Activated naive CD8-positive, alpha-beta T cell (primary cell): ENCODE measurements at regions not wholly inside any gene's neighbourhood (a gene's known extent, or its start where the extent isn't known, plus 50 kb on each side); places are given as distances from the start of the nearest gene placed in this dataset.
"Not testable (repeated sequence)": the region's sequence is repeated elsewhere in the genome, so short reads cannot be mapped to it uniquely, and the experiment has no call there.

ENCODE experiments used
- H3K27ac Mint-ChIP-seq: one replicate; pipeline ENCODE4 v1.8.0; 2021; ENCODE audit warnings: mixed read lengths
- H3K27me3 Mint-ChIP-seq: one replicate; pipeline ENCODE4 v1.8.0; 2021; ENCODE audit warnings: mixed read lengths
- H3K36me3 Mint-ChIP-seq: one replicate; pipeline ENCODE4 v1.8.0; 2021; ENCODE audit warnings: mixed read lengths
- H3K4me1 Mint-ChIP-seq: one replicate; pipeline ENCODE4 v1.8.0; 2021; ENCODE audit warnings: low read depth, mixed read lengths
- H3K4me3 Mint-ChIP-seq: one replicate; pipeline ENCODE4 v1.8.0; 2021; ENCODE audit warnings: mild to moderate bottlenecking, mixed read lengths
- H3K9me3 Mint-ChIP-seq: one replicate; pipeline ENCODE4 v1.8.0; 2021; ENCODE audit warnings: low read depth, mixed read lengths

DNA sequence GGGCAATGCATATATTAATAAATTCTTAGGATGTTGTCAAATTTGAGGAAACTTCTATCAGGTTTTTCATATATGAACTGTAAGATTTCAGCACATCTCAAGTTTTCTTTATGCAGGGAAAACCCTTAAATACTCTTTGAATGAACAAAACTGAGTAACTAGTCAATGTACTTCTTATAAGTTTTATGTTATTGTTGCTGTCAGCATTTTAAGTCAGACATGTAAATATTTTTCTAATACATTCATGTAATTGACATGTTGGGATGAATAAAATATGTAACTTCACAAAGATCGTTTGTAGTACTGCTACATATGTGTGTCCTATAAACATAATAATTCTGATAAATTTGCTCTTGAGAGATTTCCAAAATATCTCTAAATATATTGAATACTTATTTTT lies 109.6 kb downstream of the BMP4 start:
- Mint-ChIP-seq H3K9me3 (no peaks in the 10 kb centered on the region), H3K36me3 (no peaks in the 10 kb centered on the region), H3K4me3 (no peak overlapping the region), H3K27ac (no peak overlapping the region), H3K4me1 (no peaks in the 10 kb centered on the region), H3K27me3 (no peaks in the 10 kb centered on the region)

GRCh38 chr14:53845813-53846693 lies 110.6 kb downstream of the BMP4 start:
- Mint-ChIP-seq H3K27me3 (no peaks in the 10 kb centered on the region), H3K27ac (no peak overlapping the region), H3K4me3 (no peak overlapping the region), H3K36me3 (no peaks in the 10 kb centered on the region), H3K4me1 (no peaks in the 10 kb centered on the region), H3K9me3 (no peaks in the 10 kb centered on the region)

- Mint-ChIP-seq H3K4me1 (no peaks in the 10 kb centered on the region), H3K4me3 (no peak overlapping the region), H3K9me3 (no peaks in the 10 kb centered on the region), H3K27ac (no peak overlapping the region), H3K36me3 (no peaks in the 10 kb centered on the region), H3K27me3 (no peaks in the 10 kb centered on the region)
These were observed 113.7 kb downstream of the BMP4 start for GRCh38 chr14:53842938-53843337.

DNA sequence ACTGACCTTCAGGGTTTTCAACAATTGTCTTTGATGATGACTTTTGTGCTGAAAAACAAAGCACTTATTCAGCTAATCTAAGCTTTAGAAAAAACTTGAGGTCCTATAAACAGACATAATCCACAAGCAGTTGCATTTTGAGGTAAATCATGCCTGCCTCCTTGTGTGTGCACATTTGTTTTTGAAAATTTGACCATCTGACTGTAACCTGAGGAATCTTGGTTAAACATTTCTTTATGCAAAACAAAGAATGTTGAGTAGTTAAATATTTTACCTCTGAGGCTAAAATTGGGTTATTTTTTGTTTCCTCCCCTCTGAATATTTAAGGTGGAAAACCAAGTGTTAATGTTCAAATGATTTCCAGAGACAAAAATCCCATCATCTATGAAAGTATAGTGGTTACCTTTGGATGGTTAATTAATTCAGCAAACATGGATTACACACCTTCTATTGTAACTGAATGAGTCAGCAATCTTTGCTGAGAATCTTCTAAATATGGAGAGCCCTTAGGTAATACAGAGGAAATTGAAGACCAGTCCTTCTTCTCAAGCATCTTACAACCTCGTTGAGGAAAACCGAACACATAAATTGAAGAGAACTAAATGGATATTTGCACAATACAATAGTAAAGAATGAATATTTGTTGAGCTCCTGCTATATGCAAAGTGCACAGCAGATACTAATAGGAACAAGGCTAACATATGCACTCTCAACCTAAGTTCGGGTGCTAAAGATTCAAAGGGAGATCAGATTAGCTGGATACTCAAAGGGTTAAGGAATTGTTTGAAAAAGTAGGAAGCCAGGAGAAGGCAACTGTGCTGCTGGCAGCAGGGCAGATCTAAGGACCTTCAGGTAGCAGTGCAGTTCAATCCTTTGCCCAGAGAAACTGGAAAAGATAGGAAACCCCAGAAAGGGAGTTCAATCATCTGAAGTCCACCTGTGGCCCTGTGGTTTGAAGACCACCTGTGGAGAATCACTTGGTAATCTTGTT lies 115.2 kb downstream of the BMP4 start:
- H3K27ac Mint-ChIP-seq: no peak overlapping the region
- H3K9me3 Mint-ChIP-seq: no peaks in the 10 kb centered on the region
- no peaks in the 10 kb centered on the region for H3K4me1 Mint-ChIP-seq
- H3K4me3 Mint-ChIP-seq: no peak overlapping the region
- H3K27me3 Mint-ChIP-seq: no peaks in the 10 kb centered on the region
- no peaks in the 10 kb centered on the region for H3K36me3 Mint-ChIP-seq

GRCh38 chr14:53840444-53840843 lies 116.2 kb downstream of the BMP4 start:
- no peaks in the 10 kb centered on the region for H3K36me3 Mint-ChIP-seq
- H3K4me1 Mint-ChIP-seq: no peaks in the 10 kb centered on the region

DNA sequence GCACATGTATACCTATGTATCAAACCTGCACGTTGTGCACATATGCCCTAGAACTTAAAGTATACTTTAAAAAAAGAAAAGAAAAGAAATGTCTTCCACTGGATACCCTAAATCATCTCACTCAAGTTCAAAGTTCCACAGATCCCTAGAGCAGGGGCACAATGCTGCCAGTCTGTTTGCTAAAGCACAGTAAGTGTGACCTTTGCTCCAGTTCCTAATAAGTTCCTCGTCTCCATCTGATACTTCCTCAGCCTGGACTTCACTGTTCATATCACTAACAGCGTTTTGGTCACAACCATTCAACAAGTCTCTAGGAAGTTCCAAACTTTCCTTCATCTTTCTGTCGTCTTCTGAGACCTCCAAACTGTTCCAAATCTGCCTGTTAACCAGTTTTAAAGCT lies 118.3 kb downstream of the BMP4 start:
- Mint-ChIP-seq H3K9me3 (no peaks in the 10 kb centered on the region), H3K36me3 (no peaks in the 10 kb centered on the region), H3K4me1 (no peaks in the 10 kb centered on the region), H3K27ac (no peak overlapping the region), H3K27me3 (no peaks in the 10 kb centered on the region), H3K4me3 (no peak overlapping the region)

More at GRCh38 chr14:53840444-53840843, 116.2 kb downstream of the BMP4 start:
- Mint-ChIP-seq H3K27ac (no peak overlapping the region), H3K4me3 (no peak overlapping the region), H3K9me3 (no peaks in the 10 kb centered on the region), H3K27me3 (no peaks in the 10 kb centered on the region)

- H3K36me3 Mint-ChIP-seq, H3K27ac Mint-ChIP-seq, H3K9me3 Mint-ChIP-seq, H3K27me3 Mint-ChIP-seq, H3K4me1 Mint-ChIP-seq, H3K4me3 Mint-ChIP-seq: not testable (repeated sequence)
These were observed 119.0 kb downstream of the BMP4 start for GRCh38 chr14:53837656-53838055.

GRCh38 chr14:53836551-53836950 lies 120.1 kb downstream of the BMP4 start:
- H3K36me3 Mint-ChIP-seq: no peaks in the 10 kb centered on the region
- no peaks in the 10 kb centered on the region for H3K4me1 Mint-ChIP-seq
- no peak overlapping the region for H3K4me3 Mint-ChIP-seq
- no peak overlapping the region for H3K27ac Mint-ChIP-seq
- H3K9me3 Mint-ChIP-seq: no peaks in the 10 kb centered on the region
- H3K27me3 Mint-ChIP-seq: no peaks in the 10 kb centered on the region

DNA sequence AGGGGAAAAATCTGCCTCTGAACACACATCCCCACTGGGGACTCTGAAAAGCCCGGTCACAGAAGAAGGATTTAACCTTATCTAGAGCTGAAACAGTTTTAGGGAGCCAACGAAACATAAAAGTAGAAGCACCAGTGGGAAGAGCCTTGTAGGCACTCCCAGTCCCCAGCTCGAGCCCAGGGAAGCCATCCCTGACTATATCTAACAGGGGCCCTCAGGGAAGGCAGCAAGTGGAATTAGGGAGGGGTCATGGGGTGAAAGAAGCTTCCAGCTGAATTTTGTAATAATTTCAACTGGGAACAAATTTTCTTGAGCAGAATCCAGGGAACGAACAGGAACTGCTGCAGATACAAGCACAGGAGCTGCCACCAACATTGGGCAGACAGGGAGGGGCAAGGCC lies 127.8 kb downstream of the BMP4 start:
- H3K4me3 Mint-ChIP-seq: no peak overlapping the region
- H3K27ac Mint-ChIP-seq: no peak overlapping the region
- peaks cover 1% of the 10 kb centered on the region for H3K27me3 Mint-ChIP-seq
- H3K4me1 Mint-ChIP-seq: no peaks in the 10 kb centered on the region
- peaks cover 4% of the 10 kb centered on the region for H3K9me3 Mint-ChIP-seq
- H3K36me3 Mint-ChIP-seq: no peaks in the 10 kb centered on the region

GRCh38 chr14:53824061-53824460 lies 132.6 kb downstream of the BMP4 start:
- Mint-ChIP-seq H3K4me3 (no peak overlapping the region), H3K4me1 (no peaks in the 10 kb centered on the region), H3K27ac (no peak overlapping the region), H3K9me3 (peaks cover 4% of the 10 kb centered on the region), H3K36me3 (no peaks in the 10 kb centered on the region), H3K27me3 (peaks cover 1% of the 10 kb centered on the region)

DNA sequence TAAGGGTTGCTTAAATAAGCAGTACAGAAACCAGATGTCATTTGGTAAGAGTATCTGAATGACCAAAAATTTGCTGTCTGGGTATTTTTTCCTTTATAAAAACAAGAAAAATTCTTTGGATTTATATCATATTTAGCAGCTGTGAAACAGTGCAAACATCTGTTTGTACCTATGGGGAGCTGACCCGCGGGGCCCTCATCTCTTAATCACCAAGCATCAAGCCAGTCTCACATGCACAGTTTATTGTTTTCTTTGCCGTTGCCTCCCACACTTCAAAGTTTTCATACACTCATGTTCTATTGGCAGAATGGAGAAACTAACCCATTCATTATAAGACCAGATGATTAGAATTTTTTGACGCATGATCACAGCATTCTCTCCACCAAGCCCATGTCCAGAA lies 142.2 kb downstream of the BMP4 start:
- Mint-ChIP-seq H3K27me3 (no peaks in the 10 kb centered on the region), H3K9me3 (no peaks in the 10 kb centered on the region), H3K4me3 (no peak overlapping the region), H3K27ac (no peak overlapping the region), H3K36me3 (no peaks in the 10 kb centered on the region), H3K4me1 (no peaks in the 10 kb centered on the region)

GRCh38 chr14:53810221-53810620 lies 146.4 kb downstream of the BMP4 start:
- Mint-ChIP-seq H3K27ac (no peak overlapping the region), H3K36me3 (no peaks in the 10 kb centered on the region), H3K4me3 (no peak overlapping the region), H3K27me3 (no peaks in the 10 kb centered on the region), H3K9me3 (no peaks in the 10 kb centered on the region), H3K4me1 (no peaks in the 10 kb centered on the region)

DNA sequence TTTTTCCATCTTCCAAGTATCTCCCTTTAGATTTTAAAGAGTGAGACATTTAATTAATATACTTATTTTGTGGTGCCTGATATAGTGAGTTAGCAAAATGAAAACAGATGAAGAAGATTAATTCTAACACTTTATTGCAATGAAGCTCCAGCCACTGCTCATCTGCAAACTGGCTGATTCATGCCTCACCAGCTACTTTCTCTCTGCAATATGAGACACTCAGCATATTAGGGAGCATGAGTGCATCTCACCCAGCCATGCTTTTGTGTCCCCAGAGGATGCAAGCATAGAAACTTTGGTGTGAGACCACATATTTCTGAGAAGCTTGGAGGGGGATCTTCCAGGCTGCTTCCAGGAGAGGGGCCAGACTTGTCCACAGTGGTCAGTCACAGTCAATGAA lies 148.6 kb downstream of the BMP4 start:
- Mint-ChIP-seq H3K27me3 (no peaks in the 10 kb centered on the region), H3K4me1 (no peaks in the 10 kb centered on the region), H3K27ac (no peak overlapping the region), H3K36me3 (no peaks in the 10 kb centered on the region), H3K9me3 (peaks cover 6% of the 10 kb centered on the region), H3K4me3 (no peak overlapping the region)

- H3K36me3 Mint-ChIP-seq: no peaks in the 10 kb centered on the region
- peaks cover 7% of the 10 kb centered on the region for H3K9me3 Mint-ChIP-seq
- H3K27me3 Mint-ChIP-seq: no peaks in the 10 kb centered on the region
These were observed 149.1 kb downstream of the BMP4 start for GRCh38 chr14:53807542-53807941.

DNA sequence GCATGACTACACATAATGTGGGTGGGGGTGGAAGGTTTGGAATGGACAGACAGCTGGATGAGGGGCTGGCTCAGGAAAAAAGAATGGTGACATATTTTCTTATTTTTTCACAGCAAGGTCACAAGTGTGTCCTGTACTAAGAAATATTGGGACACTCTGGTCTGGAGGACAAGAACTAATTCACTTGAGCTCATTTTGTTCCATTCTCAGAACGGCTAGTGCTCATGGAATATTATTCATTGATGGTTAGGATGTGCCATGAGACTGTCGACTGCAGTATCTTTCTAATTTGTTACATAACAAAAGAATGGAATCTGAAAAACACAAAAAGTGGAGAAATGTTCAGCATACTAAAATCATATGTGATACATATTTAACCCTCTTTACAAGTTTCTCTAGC lies 149.5 kb downstream of the BMP4 start:
- H3K4me1 Mint-ChIP-seq: no peaks in the 10 kb centered on the region
- H3K4me3 Mint-ChIP-seq: no peak overlapping the region
- H3K9me3 Mint-ChIP-seq: peaks cover 7% of the 10 kb centered on the region
- H3K27ac Mint-ChIP-seq: no peak overlapping the region
- no peaks in the 10 kb centered on the region for H3K27me3 Mint-ChIP-seq
- H3K36me3 Mint-ChIP-seq: no peaks in the 10 kb centered on the region

More at GRCh38 chr14:53807542-53807941, 149.1 kb downstream of the BMP4 start:
- Mint-ChIP-seq H3K4me1 (no peaks in the 10 kb centered on the region), H3K4me3 (no peak overlapping the region), H3K27ac (no peak overlapping the region)
